Astrocyte of the spinal cord (primary cell): ENCODE measurements at regions not wholly inside any gene's neighbourhood (a gene's known extent, or its start where the extent isn't known, plus 50 kb on each side); places are given as distances from the start of the nearest gene placed in this dataset.
"Not testable (repeated sequence)": the region's sequence is repeated elsewhere in the genome, so short reads cannot be mapped to it uniquely, and the experiment has no call there.

Experiments used
- DNase-seq: peaks from one replicate; pipeline ENCODE4 v3.0.0; 2011; ENCODE audit warnings: low read depth, low spot score
- H3K4me3 ChIP-seq: 2 replicates; pipeline ENCODE4 v1.5.1; 2011; ENCODE audit warnings: low read depth, mild to moderate bottlenecking, low read length, moderate library complexity
- CTCF ChIP-seq: IDR thresholded peaks from 2 replicates; pipeline ENCODE4 v1.5.1; 2012; ENCODE audit warnings: low read depth, mild to moderate bottlenecking, low read length, inconsistent platforms
- in situ Hi-C: cut with HindIII; loops from 2 replicates; pipeline ENCODE4 v1.10.0; 2017; ENCODE audit warnings: low sequenced_read_pairs

DNA sequence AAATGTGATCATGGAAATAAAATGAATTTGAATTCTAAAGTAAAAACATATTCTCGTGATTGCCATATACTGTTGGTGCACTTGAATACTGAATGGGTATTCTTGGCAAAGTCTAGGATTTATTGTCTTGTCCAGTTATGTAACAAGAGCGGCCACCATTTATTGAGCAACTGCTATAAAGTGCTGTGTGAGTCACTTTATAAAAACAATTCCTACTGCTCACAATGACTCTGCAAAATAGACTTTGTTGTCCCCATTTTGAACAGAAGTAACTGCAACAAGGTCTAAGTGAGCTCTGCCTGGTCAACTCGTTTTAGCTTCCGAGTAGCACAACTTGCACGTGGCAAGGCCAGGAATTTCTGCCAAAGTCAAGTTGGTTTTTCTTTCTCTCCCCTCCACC, 995.6 kb upstream of the FANCL start:
- H3K4me3 ChIP-seq, result no peak overlapping the region
- in situ Hi-C loops, result no loop called here
- DNase-seq, result no peak
- no peak for TF ChIP-seq CTCF

DNA sequence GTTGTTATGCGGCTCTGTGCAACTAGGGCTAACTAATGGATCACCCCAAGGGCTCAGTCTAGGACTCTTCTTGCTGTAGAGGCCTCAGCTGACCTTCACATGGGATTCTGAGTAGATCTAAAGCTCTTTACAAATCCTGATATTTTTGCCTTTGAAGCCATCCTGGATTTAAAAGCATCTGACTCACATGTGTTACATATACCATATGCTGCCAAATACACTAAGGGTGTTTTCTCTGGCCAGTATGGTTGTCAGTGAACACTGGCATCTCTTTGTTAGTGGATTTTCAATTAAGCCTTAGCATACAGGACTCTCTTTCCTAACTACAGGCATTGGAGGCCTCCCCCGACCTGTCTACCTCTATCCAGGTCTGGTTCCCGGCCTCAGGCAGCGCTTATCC, 992.8 kb upstream of the FANCL start:
- no peak overlapping the region for H3K4me3 ChIP-seq
- TF ChIP-seq CTCF, result no peak
- in situ Hi-C loops, result no loop called here
- DNase-seq, result no peak

DNA sequence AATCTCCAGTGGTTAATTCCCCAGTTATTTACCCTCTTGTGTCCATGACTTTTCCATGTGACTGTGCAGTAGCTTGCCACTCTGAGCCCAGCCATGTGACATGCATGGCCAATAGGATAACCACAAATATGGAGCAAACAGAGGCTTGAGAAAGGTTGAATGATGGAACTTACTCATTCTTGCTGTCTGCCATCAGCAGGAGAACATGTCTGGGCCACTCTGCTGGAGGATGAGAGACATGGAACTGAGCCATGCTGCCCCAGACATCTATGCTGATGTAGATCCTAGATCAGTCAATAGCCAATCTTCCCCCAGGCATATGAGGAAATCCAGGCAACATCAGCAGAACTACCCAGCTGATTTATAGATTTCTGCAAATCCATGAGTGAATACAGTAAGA, 992.3 kb upstream of the FANCL start:
- in situ Hi-C loops, result no loop called here
- TF ChIP-seq CTCF, result no peak
- H3K4me3 ChIP-seq, result no peak overlapping the region
- DNase-seq, result no peak

DNA sequence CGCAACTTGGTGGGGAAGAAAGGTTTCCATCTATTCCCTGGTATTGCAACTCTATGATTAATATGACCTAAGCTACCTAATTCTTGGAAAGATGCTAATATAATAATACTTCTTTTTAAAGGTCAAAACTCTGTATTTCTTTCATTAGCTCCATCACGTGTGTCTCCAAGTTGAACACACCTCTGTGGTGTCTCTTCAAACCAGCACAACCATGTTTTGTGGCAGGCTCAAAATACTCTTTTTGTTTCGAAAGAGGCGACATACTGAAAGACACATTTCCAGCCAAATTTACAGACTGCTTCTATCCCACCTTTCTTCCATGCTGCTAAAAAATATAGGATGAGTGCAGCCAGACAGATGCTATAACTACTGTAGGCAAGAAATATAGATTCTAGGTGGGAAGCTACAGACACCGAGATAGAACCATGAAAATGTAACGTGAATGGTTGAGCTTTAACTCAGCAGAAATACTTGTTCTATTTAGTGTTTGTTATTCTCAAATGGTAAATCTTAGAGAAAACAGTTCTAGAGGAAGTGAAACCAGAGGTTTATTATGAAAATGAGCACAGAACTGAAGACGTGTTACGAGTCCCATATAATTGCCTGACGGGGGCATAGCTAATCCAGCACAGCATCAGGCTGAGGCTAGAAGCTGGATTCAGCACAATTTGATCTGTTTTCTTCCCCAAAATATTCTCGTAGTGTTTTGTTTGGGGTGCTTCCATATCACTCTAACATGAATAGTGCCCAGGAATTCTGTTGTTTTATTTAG, 991.5 kb upstream of the FANCL start:
- no peak for DNase-seq
- in situ Hi-C loops, result no loop called here
- TF ChIP-seq CTCF, result no peak
- no peak overlapping the region for H3K4me3 ChIP-seq

DNA sequence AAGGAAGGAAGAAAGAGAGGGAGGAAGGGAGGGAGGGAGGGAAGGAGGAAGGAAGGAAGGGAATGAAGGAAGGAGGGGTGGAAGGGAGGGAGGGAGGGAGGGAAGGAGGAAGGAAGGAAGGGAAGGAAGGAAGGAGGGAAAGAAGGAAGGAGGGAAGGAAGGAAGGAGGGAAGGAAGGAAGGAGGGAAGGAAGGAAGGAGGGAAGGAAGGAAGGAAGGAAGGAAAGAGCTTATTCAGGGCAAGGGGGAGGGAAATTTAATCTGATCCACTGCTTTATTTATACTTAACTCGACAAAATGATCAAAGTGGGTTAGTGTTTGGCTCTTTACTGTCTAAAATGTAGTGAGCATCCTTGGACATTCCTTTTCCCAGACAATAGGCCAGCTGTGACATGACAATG, 985.2 kb upstream of the FANCL start:
- DNase-seq, in situ Hi-C loops: not testable (repeated sequence)

GRCh38 chr2:59223742-59224141, 982.6 kb upstream of the FANCL start:
- H3K4me3 ChIP-seq, result no peak overlapping the region
- in situ Hi-C loops, result no loop called here
- DNase-seq, result no peak
- no peak for TF ChIP-seq CTCF

More for the DNA sequence above, 985.2 kb upstream of the FANCL start:
- H3K4me3 ChIP-seq, result not testable (repeated sequence)

DNA sequence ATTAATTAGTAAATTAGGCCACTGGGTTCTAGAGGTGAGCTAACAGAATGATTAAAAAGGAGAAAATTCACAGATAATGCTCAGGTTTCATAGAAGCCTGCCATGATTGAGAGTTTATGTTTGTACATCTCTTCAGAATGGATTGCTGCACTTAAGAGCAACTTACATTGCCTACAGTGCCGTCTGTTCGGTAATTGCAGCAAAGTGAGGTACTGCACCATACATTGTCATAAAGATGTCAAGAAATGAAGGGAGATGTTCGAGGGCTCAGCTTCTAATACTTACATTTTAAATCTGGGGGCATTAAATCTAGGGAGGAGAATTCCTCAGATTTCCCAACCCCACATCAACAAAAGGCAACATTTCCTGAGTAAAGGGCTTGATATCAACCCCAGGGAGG, 976.2 kb upstream of the FANCL start:
- in situ Hi-C loops, result no loop called here
- H3K4me3 ChIP-seq, result no peak overlapping the region
- no peak for TF ChIP-seq CTCF
- no peak for DNase-seq
